ENCODE measurements at regions not wholly inside any gene's neighbourhood (a gene's known extent, or its start where the extent isn't known, plus 50 kb on each side); places are given as distances from the start of the nearest gene placed in this dataset.

DNA sequence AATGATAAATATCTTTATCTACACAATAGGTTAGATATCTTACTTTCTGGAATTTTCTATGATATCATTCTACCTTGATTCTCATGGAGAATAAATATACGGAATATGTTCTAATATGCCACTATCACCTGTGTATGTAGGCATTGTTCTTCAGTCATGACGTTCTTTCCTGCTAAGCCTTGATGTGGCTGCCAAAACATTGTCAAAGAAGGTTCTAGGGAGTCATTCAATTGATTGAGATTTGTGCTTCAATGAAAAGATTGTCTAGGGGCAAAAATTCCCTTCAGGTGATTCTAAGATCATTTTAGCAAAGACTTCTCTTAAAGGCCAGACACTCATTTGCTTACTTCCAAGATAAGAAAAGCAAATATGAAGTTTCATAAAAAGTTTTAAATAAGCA is 118.1 kb downstream of the MAT2B start:
- DNase-seq: no peak

DNA sequence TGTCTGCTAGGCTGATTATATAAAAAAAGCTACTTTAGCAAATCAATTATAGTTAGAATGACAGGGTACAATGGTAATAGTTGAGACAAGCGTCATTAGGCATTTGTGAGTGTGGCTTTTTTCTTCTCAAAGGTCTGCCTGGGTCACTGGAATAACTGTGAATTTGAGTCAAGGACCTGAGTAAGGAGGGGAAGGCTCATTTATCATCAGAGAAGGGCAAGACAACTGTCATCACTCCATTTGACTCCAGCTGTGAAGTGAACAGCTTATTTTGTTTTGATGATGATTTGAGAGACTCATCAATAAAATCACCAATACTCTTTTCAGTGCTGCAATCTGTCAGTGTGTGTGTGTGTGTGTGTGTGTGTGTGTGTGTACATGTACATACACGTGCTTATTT is 118.6 kb downstream of the MAT2B start:
- DNase-seq: no peak

DNA sequence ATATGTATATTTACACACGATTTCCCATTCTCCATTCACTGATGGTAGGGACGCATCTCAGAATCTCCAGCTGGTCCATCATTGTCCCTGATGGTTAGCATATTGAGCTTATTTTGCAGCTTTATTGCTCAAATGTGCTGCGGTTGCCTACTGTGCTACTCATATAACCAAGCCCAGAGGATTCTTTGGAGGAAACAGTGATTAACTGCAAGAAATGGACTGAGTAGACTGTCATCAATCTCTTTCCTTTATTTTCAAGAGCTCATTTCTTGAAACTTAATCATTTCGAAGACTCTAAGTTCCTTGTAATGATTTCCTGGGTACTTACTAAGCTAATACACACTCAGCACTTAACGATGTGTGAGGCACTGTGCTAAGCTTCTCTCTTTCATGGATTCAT is 119.0 kb downstream of the MAT2B start:
- no peak for DNase-seq

DNA sequence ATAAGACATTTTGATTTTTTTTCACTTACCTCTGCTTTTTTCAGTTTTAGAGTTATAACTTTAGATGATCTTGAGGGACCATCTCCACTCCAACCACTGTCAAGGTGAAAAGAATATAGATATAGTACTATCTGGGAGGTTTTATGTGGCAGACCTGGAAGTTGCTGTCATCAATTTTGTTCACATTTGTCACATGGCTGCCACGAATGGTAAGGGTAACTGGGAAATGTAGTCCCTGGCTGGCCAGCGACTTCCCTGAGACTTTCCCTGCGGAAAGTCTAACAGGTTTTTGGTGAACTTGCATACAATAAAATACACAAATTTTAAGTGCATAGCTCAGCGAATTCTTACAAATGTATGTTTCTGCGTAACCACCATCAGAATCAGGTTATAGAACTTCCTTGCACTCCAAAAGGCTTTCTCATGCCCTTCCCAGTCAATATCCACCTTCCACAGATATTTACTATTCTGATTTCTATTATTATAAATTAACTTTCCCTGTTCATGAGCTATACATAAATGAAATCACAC is 121.5 kb downstream of the MAT2B start:
- no peak for DNase-seq

- DNase-seq: no peak
These were observed 126.4 kb downstream of the MAT2B start for GRCh38 chr5:163631856-163632255.

- no peak for DNase-seq
These were observed 128.6 kb downstream of the MAT2B start for GRCh38 chr5:163633926-163634460.

- no peak for DNase-seq
These were observed 130.2 kb downstream of the MAT2B start for GRCh38 chr5:163635631-163636030.

DNA sequence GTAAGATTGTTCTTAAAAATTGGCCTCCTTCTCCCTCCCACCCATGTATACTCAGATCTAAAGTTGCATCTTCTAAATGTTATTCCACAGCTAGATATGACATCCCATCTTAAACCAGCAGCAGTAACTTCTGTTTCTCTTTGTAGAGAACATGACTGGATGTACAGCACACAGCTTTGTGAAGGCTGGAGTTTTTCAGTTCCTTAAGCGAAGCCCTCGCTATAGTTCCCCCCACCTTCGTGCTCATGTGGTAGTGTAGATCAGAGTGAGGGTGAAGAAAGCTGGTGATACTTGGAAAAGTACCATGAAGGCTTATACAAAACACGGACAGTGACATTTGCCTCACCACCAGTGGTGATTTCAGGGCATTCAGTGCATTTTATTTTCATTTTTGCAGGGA is 137.5 kb downstream of the MAT2B start:
- DNase-seq: no peak

DNA sequence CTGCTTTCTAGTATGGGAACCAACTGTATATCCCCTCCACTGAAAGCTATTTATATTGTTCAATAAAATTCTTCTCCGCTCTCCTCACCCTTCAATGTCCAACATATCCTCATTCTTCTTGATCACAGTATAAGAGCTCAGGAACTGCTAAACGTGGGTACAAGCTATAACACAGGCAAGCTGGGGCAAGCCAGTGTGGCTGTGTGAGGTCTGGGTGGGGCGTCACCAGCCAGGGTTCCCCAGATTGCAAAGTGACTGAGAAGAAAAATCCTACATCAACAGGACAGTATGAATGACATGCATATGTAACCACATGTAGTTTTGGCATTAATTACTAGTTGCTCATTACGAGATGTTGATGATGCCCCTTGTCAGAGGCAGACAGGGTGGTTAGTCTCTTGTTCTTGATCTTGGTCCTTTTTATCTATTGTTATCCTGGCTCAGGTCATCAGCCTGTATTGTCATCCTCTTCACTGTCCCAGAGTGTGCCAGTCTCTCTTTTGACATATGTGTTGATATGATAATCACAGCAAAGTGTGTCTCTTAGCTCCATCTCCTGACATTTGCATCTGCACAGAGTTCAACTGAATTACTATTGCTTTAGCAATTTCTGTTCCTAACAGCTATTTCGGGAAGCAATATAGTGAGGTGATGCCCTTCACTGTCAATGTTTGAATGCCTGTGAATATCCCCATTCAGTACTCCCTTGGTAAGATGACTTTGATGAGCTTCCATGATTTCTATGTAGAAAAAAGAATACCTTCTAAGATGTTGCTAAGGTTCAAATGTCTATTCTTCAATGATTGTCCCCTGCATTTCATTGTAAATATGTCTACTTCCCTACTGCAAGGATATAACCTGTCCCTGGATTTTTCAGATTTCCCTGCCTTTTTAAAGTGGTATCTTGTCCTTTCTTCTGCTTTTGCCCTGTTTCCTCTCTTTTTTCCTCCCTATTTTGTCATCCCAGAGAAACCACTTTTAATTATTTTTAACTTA is 140.3 kb downstream of the MAT2B start:
- no peak for DNase-seq

- no peak for DNase-seq
These were observed 144.1 kb downstream of the MAT2B start for GRCh38 chr5:163649514-163649913.

DNA sequence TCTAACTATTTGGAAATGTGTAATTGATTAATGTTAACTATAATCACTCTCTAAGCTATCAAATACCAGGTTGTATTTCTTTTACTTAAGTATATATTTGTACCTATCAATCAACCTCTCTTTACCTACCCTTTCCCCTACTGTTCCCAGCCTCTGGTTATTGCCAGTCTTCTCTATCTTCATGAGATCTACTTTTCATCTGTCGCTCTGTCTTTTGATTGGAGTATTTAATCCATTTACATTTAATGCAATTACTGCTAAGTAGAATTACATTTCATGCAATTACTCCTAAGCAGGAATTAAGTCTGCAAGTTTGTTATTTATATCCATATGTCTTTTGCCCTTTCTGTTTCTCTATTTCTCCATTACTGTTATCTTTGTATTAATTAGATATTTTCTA is 148.1 kb downstream of the MAT2B start:
- DNase-seq: no peak

DNA sequence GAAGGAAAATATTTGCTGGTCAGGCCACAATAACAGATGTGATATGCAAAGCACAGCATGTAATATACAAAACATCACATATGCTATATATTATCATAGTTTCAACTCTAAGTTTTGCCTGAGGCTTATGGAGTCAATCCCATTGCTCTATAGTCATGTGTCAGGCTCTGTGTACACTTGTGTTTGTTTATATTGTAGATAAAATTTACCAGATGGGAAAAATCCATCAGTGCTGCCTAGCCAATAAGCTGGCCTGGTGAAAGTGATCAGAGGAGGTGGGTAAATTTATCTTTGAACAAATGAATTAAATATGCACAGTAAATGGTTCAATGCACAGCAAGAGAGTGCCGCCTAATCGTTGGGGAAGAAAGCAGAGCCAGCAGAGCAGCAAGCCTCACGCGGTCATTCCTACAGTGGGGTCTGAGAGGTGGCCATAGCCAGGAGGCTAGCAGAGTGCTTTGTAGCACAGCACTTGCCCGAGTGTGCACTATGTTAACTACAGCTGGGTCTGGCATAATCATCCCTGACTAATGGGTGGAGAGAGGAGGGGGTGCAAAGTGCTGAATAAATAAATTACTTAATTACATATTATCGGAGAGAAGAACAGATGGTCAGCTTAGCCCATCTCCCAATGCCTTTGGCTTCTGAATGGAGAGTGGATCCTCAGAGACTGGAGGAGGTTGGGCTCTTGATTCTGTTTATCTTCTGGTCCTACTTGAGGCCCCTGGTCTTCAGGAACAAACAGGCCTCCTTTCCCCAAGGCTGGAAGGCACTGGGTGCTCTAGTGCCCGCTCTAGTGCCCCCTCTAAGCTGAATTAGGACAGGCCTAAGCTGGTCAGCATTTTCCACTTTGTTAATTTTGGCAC is 153.5 kb downstream of the MAT2B start:
- DNase-seq: no peak

DNA sequence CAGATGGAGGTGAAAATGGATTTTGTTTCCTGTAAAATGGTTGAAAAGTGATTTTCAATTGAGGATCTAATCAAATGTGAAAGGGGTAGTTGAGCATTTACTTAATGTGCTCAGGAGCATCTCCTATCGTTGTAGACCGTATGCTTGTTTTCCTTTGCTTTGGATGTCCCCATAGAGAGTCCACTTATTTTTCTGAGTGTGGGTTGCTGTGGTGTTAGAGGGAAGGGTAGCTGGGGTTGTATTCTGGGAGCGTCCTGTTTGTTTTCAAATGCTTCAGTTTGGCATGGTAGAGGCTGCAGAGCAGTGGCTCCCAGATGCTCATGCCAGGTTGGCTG is 154.1 kb downstream of the MAT2B start:
- DNase-seq: no peak

DNA sequence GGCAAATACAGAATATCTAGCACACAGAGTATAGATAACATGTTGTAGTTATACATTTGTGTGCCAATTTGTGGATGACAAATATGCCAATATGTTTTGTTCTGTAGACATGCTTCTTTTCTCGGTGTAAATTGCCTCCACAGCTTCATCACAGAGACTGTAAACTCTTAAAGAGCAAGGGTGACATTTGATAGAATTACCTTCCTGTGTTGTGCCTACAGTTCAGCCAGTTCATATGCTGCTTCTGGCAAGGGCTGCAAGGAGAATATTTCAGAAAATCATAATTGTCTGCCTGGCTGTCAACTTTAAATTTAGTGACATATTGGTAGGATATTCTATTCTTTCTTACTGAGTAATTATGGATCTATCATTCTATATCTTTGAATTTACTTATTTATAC is 155.1 kb downstream of the MAT2B start:
- DNase-seq: no peak

GRCh38 chr5:163661360-163661759 is 155.9 kb downstream of the MAT2B start:
- DNase-seq: no peak

GRCh38 chr5:163670036-163670435 is 164.6 kb downstream of the MAT2B start:
- no peak for DNase-seq

GRCh38 chr5:163677092-163677491 is 171.7 kb downstream of the MAT2B start:
- no peak for DNase-seq

GRCh38 chr5:163682234-163682633 is 176.8 kb downstream of the MAT2B start:
- DNase-seq: no peak

- DNase-seq: no peak
These were observed 182.0 kb downstream of the MAT2B start for GRCh38 chr5:163687414-163687813.

DNA sequence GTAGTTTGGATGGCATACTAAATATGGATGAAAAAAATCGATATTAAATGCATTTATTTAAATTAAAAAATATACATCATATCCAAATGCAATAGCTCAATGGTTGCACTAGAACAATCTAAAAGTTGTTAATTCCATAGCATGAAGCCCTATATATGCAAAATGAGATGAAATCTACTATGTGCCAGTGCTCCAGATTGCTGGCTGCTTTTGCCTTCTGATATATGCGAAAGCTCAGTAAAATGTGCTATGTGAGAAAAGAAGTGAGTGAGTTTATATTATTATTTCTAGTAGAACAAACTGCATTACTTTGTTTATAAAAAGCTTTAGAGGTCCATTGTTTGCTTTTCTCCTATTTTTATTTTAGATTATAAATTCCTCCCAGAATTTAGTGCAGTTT is 186.7 kb downstream of the MAT2B start:
- no peak for DNase-seq

GRCh38 chr5:163695830-163696578 is 190.6 kb downstream of the MAT2B start:
- no peak for DNase-seq

GRCh38 chr5:163696579-163696887 is 191.1 kb downstream of the MAT2B start:
- DNase-seq: no peak

Data from T-helper 9 cell (primary cell).